ENCODE measurements at regions not wholly inside any gene's neighbourhood (a gene's known extent, or its start where the extent isn't known, plus 50 kb on each side); places are given as distances from the start of the nearest gene placed in this dataset.

GRCh38 chr6:108797951-108798669 lies 50.1 kb upstream of the ARMC2 start:
- no peak overlapping the region for H3K27ac ChIP-seq (ENCODE audit: low read length)
- H3K27me3 ChIP-seq (ENCODE audit: control insufficient read depth, insufficient read depth): no peaks in the 10 kb centered on the region
- DNase-seq (no peak), ATAC-seq (no peak)
- H3K4me3 ChIP-seq (ENCODE audit: low read length): no peak overlapping the region
- intact Hi-C loops (cut with DNase I): no loop called here
- H3K4me1 ChIP-seq (ENCODE audit: control insufficient read depth, insufficient read depth, low read length): peaks cover 8% of the 10 kb centered on the region
- WGBS: 59% methylated on average over 11 of the region's 11 CpGs
- H3K9me3 ChIP-seq (ENCODE audit: control insufficient read depth, low read length): no peaks in the 10 kb centered on the region

All from right cardiac atrium (tissue), 5 donors.